ENCODE measurements at regions not wholly inside any gene's neighbourhood (a gene's known extent, or its start where the extent isn't known, plus 50 kb on each side); places are given as distances from the start of the nearest gene placed in this dataset.

DNA sequence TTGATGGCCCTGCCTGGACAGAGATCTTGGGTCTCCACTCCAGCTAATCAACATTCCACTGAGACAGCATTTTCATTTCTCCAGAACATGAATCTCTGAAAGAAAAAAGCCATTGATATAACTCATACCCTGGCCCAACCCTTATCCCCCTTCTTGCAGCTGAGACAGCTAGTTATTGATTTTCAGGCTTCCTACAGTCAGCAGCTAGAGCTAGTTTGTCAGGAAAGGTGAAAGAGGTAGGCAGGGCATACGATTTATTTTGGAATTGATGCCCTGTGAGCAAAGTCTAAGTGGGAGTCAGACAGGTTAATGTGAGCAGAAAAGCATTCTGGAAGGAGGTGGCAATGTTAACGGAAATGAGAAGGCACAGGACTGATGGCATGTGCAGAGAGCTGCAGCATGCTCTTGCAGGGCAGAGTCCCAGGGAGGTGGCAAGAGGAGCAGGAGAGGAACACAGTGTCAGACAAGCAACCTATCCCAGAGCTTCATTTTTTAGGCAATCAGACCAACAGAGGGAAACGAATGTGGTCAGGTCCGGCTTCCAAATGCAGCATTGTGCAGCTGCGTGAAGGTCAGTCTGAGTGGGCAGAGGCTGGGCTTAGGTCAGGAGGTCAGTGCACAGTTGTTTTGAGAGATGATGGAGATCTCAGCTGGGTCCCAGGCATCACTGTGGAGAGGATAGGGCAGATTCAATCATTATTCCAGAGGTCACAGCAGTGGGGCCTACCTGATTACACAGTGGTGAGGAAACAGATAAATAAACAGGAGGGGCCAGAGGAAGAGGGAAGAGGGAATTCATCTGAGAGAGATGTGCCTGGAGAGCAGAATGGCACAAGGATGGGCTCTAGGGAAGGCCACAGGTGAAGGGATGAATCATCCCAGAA lies 134.8 kb downstream of the CMPK2 start:
- Mint-ChIP-seq H3K27ac (ENCODE audit: unreplicated experiment) (no peak overlapping the region), H3K4me3 (ENCODE audit: unreplicated experiment) (no peak overlapping the region), H3K27me3 (ENCODE audit: low read depth, unreplicated experiment) (no peaks in the 10 kb centered on the region), H3K36me3 (ENCODE audit: low read depth, unreplicated experiment) (no peaks in the 10 kb centered on the region), H3K4me1 (ENCODE audit: low read depth, unreplicated experiment) (no peaks in the 10 kb centered on the region), H3K9me3 (ENCODE audit: unreplicated experiment) (no peaks in the 10 kb centered on the region)
- Histone ChIP-seq H2AFZ (ENCODE audit: low read depth, low read length) (no peak overlapping the region), H3K4me2 (ENCODE audit: low read length) (no peak overlapping the region), H3K4me3 (ENCODE audit: insufficient read depth, low read depth, low read length) (no peak overlapping the region), H3K79me2 (ENCODE audit: insufficient read depth, low read length) (no peaks in the 10 kb centered on the region), H3K9ac (ENCODE audit: low read length) (no peak overlapping the region), H3K27me3 (ENCODE audit: insufficient read depth, low read length) (no peaks in the 10 kb centered on the region), H3K36me3 (ENCODE audit: insufficient read depth, low read length) (no peaks in the 10 kb centered on the region), H3K27ac (ENCODE audit: low read depth, low read length) (no peak overlapping the region), H3K4me1 (ENCODE audit: insufficient read depth, low read length) (no peaks in the 10 kb centered on the region), H4K20me1 (ENCODE audit: insufficient read depth, low read length) (no peaks in the 10 kb centered on the region), H3K9me3 (ENCODE audit: insufficient read depth, low read depth, low read length) (no peaks in the 10 kb centered on the region)
- FAIRE-seq (no peak), DNase-seq (ENCODE audit: low read depth) (no peak)
- TF ChIP-seq, protein P1, sequence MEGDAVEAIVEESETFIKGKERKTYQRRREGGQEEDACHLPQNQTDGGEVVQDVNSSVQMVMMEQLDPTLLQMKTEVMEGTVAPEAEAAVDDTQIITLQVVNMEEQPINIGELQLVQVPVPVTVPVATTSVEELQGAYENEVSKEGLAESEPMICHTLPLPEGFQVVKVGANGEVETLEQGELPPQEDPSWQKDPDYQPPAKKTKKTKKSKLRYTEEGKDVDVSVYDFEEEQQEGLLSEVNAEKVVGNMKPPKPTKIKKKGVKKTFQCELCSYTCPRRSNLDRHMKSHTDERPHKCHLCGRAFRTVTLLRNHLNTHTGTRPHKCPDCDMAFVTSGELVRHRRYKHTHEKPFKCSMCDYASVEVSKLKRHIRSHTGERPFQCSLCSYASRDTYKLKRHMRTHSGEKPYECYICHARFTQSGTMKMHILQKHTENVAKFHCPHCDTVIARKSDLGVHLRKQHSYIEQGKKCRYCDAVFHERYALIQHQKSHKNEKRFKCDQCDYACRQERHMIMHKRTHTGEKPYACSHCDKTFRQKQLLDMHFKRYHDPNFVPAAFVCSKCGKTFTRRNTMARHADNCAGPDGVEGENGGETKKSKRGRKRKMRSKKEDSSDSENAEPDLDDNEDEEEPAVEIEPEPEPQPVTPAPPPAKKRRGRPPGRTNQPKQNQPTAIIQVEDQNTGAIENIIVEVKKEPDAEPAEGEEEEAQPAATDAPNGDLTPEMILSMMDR (IDR thresholded peaks at IDR 0.05; ENCODE audit: insufficient read depth, low read depth, low read length): no peak
- no peak for TF ChIP-seq EZH2 (IDR thresholded peaks at IDR 0.05; ENCODE audit: insufficient read depth, low read length)

GRCh38 chr2:6739547-6739946 lies 126.2 kb downstream of the CMPK2 start:
- TF ChIP-seq, protein P1 (IDR thresholded peaks at IDR 0.05; ENCODE audit: insufficient read depth, low read depth, low read length): no peak
- TF ChIP-seq EZH2 (IDR thresholded peaks at IDR 0.05; ENCODE audit: insufficient read depth, low read length): no peak
- no peak overlapping the region for H3K27ac Mint-ChIP-seq (ENCODE audit: unreplicated experiment)
- no peak overlapping the region for H3K4me2 ChIP-seq (ENCODE audit: low read length)
- no peak overlapping the region for H3K9ac ChIP-seq (ENCODE audit: low read length)
- no peak overlapping the region for H3K4me3 Mint-ChIP-seq (ENCODE audit: unreplicated experiment)
- no peaks in the 10 kb centered on the region for H3K36me3 Mint-ChIP-seq (ENCODE audit: low read depth, unreplicated experiment)
- no peaks in the 10 kb centered on the region for H3K4me1 Mint-ChIP-seq (ENCODE audit: low read depth, unreplicated experiment)
- no peaks in the 10 kb centered on the region for H3K79me2 ChIP-seq (ENCODE audit: insufficient read depth, low read length)
- no peak for DNase-seq (ENCODE audit: low read depth)
- no peaks in the 10 kb centered on the region for H4K20me1 ChIP-seq (ENCODE audit: insufficient read depth, low read length)
- H3K9me3 Mint-ChIP-seq (ENCODE audit: unreplicated experiment): peaks cover 2% of the 10 kb centered on the region
- H3K27me3 Mint-ChIP-seq (ENCODE audit: low read depth, unreplicated experiment): no peaks in the 10 kb centered on the region
- no peak for FAIRE-seq
- no peak overlapping the region for H3K27ac ChIP-seq (ENCODE audit: low read depth, low read length)
- no peaks in the 10 kb centered on the region for H3K36me3 ChIP-seq (ENCODE audit: insufficient read depth, low read length)
- H3K27me3 ChIP-seq (ENCODE audit: insufficient read depth, low read length): no peaks in the 10 kb centered on the region
- no peaks in the 10 kb centered on the region for H3K4me1 ChIP-seq (ENCODE audit: insufficient read depth, low read length)
- no peak overlapping the region for H2AFZ ChIP-seq (ENCODE audit: low read depth, low read length)
- no peaks in the 10 kb centered on the region for H3K9me3 ChIP-seq (ENCODE audit: insufficient read depth, low read depth, low read length)
- no peak overlapping the region for H3K4me3 ChIP-seq (ENCODE audit: insufficient read depth, low read depth, low read length)

GRCh38 chr2:6741229-6741628 lies 124.5 kb downstream of the CMPK2 start:
- Histone ChIP-seq H3K27ac (ENCODE audit: low read depth, low read length) (no peak overlapping the region), H3K27me3 (ENCODE audit: insufficient read depth, low read length) (no peaks in the 10 kb centered on the region), H3K36me3 (ENCODE audit: insufficient read depth, low read length) (no peaks in the 10 kb centered on the region), H3K9me3 (ENCODE audit: insufficient read depth, low read depth, low read length) (no peaks in the 10 kb centered on the region), H3K79me2 (ENCODE audit: insufficient read depth, low read length) (no peaks in the 10 kb centered on the region), H2AFZ (ENCODE audit: low read depth, low read length) (no peak overlapping the region), H3K4me3 (ENCODE audit: insufficient read depth, low read depth, low read length) (no peak overlapping the region), H4K20me1 (ENCODE audit: insufficient read depth, low read length) (no peaks in the 10 kb centered on the region), H3K4me2 (ENCODE audit: low read length) (no peak overlapping the region), H3K4me1 (ENCODE audit: insufficient read depth, low read length) (no peaks in the 10 kb centered on the region), H3K9ac (ENCODE audit: low read length) (no peak overlapping the region)
- no peak for FAIRE-seq
- TF ChIP-seq, protein P1 (IDR thresholded peaks at IDR 0.05; ENCODE audit: insufficient read depth, low read depth, low read length): no peak
- TF ChIP-seq EZH2 (IDR thresholded peaks at IDR 0.05; ENCODE audit: insufficient read depth, low read length): no peak
- DNase-seq (ENCODE audit: low read depth): no peak
- Mint-ChIP-seq H3K9me3 (ENCODE audit: unreplicated experiment) (peaks cover 2% of the 10 kb centered on the region), H3K4me1 (ENCODE audit: low read depth, unreplicated experiment) (no peaks in the 10 kb centered on the region), H3K27ac (ENCODE audit: unreplicated experiment) (no peak overlapping the region), H3K4me3 (ENCODE audit: unreplicated experiment) (no peak overlapping the region), H3K36me3 (ENCODE audit: low read depth, unreplicated experiment) (no peaks in the 10 kb centered on the region), H3K27me3 (ENCODE audit: low read depth, unreplicated experiment) (no peaks in the 10 kb centered on the region)
